ENCODE measurements at regions not wholly inside any gene's neighbourhood (a gene's known extent, or its start where the extent isn't known, plus 50 kb on each side); places are given as distances from the start of the nearest gene placed in this dataset.

DNA sequence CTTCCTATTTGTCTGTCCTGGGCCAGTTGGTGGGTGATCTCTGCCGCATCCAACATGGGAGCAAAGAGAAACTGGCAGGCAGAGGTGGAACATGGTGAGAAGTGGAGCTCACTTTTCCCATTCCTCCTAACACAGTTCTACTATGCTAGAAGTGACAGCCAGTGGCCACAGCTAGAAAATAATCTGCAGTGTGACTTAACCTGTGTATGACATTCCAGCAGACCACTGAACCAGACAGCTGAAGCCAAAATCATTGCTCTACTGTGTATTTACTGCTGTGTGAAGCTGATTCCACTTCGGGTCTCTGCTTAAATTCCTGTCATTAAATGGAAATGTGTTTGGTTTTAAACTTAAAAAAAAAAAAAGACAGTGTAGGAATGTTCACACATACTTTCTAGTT is 523.0 kb downstream of the MTRR start:
- H3K27me3 ChIP-seq (ENCODE audit: insufficient read depth, low read depth) = no peaks in the 10 kb centered on the region
- H3K36me3 ChIP-seq (ENCODE audit: insufficient read depth) = no peaks in the 10 kb centered on the region
- H3K27ac ChIP-seq = no peak overlapping the region
- H3K9ac ChIP-seq = no peak overlapping the region
- no peak overlapping the region for H2AFZ ChIP-seq (ENCODE audit: low read depth)
- H4K20me1 ChIP-seq (ENCODE audit: insufficient read depth) = no peaks in the 10 kb centered on the region
- H3K4me3 ChIP-seq (IDR thresholded peaks at IDR 0.05; ENCODE audit: insufficient read depth, low read depth, low read length) = no peak overlapping the region
- H3K79me2 ChIP-seq (ENCODE audit: insufficient read depth, low read depth) = no peaks in the 10 kb centered on the region
- TF ChIP-seq, protein P1, sequence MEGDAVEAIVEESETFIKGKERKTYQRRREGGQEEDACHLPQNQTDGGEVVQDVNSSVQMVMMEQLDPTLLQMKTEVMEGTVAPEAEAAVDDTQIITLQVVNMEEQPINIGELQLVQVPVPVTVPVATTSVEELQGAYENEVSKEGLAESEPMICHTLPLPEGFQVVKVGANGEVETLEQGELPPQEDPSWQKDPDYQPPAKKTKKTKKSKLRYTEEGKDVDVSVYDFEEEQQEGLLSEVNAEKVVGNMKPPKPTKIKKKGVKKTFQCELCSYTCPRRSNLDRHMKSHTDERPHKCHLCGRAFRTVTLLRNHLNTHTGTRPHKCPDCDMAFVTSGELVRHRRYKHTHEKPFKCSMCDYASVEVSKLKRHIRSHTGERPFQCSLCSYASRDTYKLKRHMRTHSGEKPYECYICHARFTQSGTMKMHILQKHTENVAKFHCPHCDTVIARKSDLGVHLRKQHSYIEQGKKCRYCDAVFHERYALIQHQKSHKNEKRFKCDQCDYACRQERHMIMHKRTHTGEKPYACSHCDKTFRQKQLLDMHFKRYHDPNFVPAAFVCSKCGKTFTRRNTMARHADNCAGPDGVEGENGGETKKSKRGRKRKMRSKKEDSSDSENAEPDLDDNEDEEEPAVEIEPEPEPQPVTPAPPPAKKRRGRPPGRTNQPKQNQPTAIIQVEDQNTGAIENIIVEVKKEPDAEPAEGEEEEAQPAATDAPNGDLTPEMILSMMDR (conservative IDR thresholded peaks at IDR 0.05; ENCODE audit: low read depth, low read length) = no peak
- H3K4me2 ChIP-seq = no peak overlapping the region
- H3K4me1 ChIP-seq (ENCODE audit: low read depth, poor library complexity, severe bottlenecking) = no peaks in the 10 kb centered on the region

- Histone ChIP-seq H3K79me2 (ENCODE audit: insufficient read depth, low read depth) (no peaks in the 10 kb centered on the region), H3K4me2 (no peak overlapping the region), H3K4me1 (ENCODE audit: low read depth, poor library complexity, severe bottlenecking) (no peaks in the 10 kb centered on the region), H3K27ac (no peak overlapping the region), H3K9ac (no peak overlapping the region), H4K20me1 (ENCODE audit: insufficient read depth) (no peaks in the 10 kb centered on the region), H2AFZ (ENCODE audit: low read depth) (no peak overlapping the region), H3K4me3 (IDR thresholded peaks at IDR 0.05; ENCODE audit: insufficient read depth, low read depth, low read length) (no peak overlapping the region), H3K36me3 (ENCODE audit: insufficient read depth) (no peaks in the 10 kb centered on the region), H3K27me3 (ENCODE audit: insufficient read depth, low read depth) (no peaks in the 10 kb centered on the region)
- TF ChIP-seq, protein P1 (conservative IDR thresholded peaks at IDR 0.05; ENCODE audit: low read depth, low read length) = no peak
These were observed 524.3 kb downstream of the MTRR start for GRCh38 chr5:8393240-8393639.

- TF ChIP-seq, protein P1 (conservative IDR thresholded peaks at IDR 0.05; ENCODE audit: low read depth, low read length) = no peak
- H3K79me2 ChIP-seq (ENCODE audit: insufficient read depth, low read depth) = no peaks in the 10 kb centered on the region
- no peak overlapping the region for H3K4me3 ChIP-seq (IDR thresholded peaks at IDR 0.05; ENCODE audit: insufficient read depth, low read depth, low read length)
- H3K27ac ChIP-seq = no peak overlapping the region
- H3K9ac ChIP-seq = no peak overlapping the region
- no peaks in the 10 kb centered on the region for H4K20me1 ChIP-seq (ENCODE audit: insufficient read depth)
- no peak overlapping the region for H3K4me2 ChIP-seq
- no peak overlapping the region for H2AFZ ChIP-seq (ENCODE audit: low read depth)
- H3K4me1 ChIP-seq (ENCODE audit: low read depth, poor library complexity, severe bottlenecking) = no peaks in the 10 kb centered on the region
- H3K27me3 ChIP-seq (ENCODE audit: insufficient read depth, low read depth) = no peaks in the 10 kb centered on the region
- H3K36me3 ChIP-seq (ENCODE audit: insufficient read depth) = no peaks in the 10 kb centered on the region
These were observed 526.0 kb downstream of the MTRR start for GRCh38 chr5:8394965-8395364.

- TF ChIP-seq, protein P1 (conservative IDR thresholded peaks at IDR 0.05; ENCODE audit: low read depth, low read length) = no peak
- no peaks in the 10 kb centered on the region for H3K27me3 ChIP-seq (ENCODE audit: insufficient read depth, low read depth)
These were observed 527.3 kb downstream of the MTRR start for GRCh38 chr5:8396246-8396645.

More at GRCh38 chr5:8396246-8396645, 527.3 kb downstream of the MTRR start:
- H3K4me2 ChIP-seq = no peak overlapping the region
- no peak overlapping the region for H3K27ac ChIP-seq
- H3K4me1 ChIP-seq (ENCODE audit: low read depth, poor library complexity, severe bottlenecking) = no peaks in the 10 kb centered on the region
- H3K36me3 ChIP-seq (ENCODE audit: insufficient read depth) = no peaks in the 10 kb centered on the region
- H3K4me3 ChIP-seq (IDR thresholded peaks at IDR 0.05; ENCODE audit: insufficient read depth, low read depth, low read length) = no peak overlapping the region
- no peak overlapping the region for H2AFZ ChIP-seq (ENCODE audit: low read depth)
- no peaks in the 10 kb centered on the region for H3K79me2 ChIP-seq (ENCODE audit: insufficient read depth, low read depth)
- H4K20me1 ChIP-seq (ENCODE audit: insufficient read depth) = no peaks in the 10 kb centered on the region
- H3K9ac ChIP-seq = no peak overlapping the region

Data from KMS-11 (cell line).